LNCaP clone FGC (cell line): ENCODE measurements at regions not wholly inside any gene's neighbourhood (a gene's known extent, or its start where the extent isn't known, plus 50 kb on each side); places are given as distances from the start of the nearest gene placed in this dataset.

Experiments used
- DNase-seq: peaks from one replicate; pipeline ENCODE4 v3.0.0-alpha.2; 2011; ENCODE audit warnings: low read depth
- H3K4me3 ChIP-seq: 2 replicates; pipeline ENCODE4 v1.5.1; 2011; ENCODE audit warnings: mild to moderate bottlenecking, low read depth, low read length, control low read depth
- CTCF ChIP-seq: IDR thresholded peaks from 2 replicates; pipeline ENCODE4 v1.5.1; 2012; ENCODE audit warnings: mild to moderate bottlenecking; ENCODE audit not compliant: control insufficient read depth, insufficient read depth; ENCODE audit errors: extremely low read depth

GRCh38 chr3:27930052-27930602 lies 208.0 kb upstream of the EOMES start:
- DNase-seq: no peak
- TF ChIP-seq CTCF: no peak
- no peak overlapping the region for H3K4me3 ChIP-seq

- no peak overlapping the region for H3K4me3 ChIP-seq
- TF ChIP-seq CTCF: no peak
- no peak for DNase-seq
Observed at GRCh38 chr3:27935492-27935891, 213.4 kb upstream of the EOMES start.

- DNase-seq: no peak
- no peak overlapping the region for H3K4me3 ChIP-seq
- TF ChIP-seq CTCF: no peak
Observed at GRCh38 chr3:27939521-27939920, 217.4 kb upstream of the EOMES start.

- TF ChIP-seq CTCF: no peak
- DNase-seq: no peak
Observed at GRCh38 chr3:27939940-27940339, 217.8 kb upstream of the EOMES start.

GRCh38 chr3:27943106-27943505 lies 221.0 kb upstream of the EOMES start:
- H3K4me3 ChIP-seq: no peak overlapping the region
- peak; percentile 48 for TF ChIP-seq CTCF
- DNase-seq: no peak

More at GRCh38 chr3:27939940-27940339, 217.8 kb upstream of the EOMES start:
- no peak overlapping the region for H3K4me3 ChIP-seq

GRCh38 chr3:27945229-27945628 lies 223.1 kb upstream of the EOMES start:
- DNase-seq: no peak
- TF ChIP-seq CTCF: no peak
- no peak overlapping the region for H3K4me3 ChIP-seq

- TF ChIP-seq CTCF: no peak
- no peak overlapping the region for H3K4me3 ChIP-seq
- no peak for DNase-seq
Observed at GRCh38 chr3:27960133-27960532, 238.0 kb upstream of the EOMES start.
